Mesothelial cell of epicardium (in vitro differentiated cells): ENCODE measurements at regions not wholly inside any gene's neighbourhood (a gene's known extent, or its start where the extent isn't known, plus 50 kb on each side); places are given as distances from the start of the nearest gene placed in this dataset.

Source experiments
- DNase-seq, 2 experiments: peaks; one replicate each; pipeline ENCODE4 v3.0.0; 2021; ENCODE audit warnings: low spot score in 2 of 2; ENCODE audit not compliant: unreplicated experiment in 2 of 2
- H3K27ac Mint-ChIP-seq: 2 replicates; pipeline ENCODE4 v1.8.0; 2021; ENCODE audit warnings: mixed read lengths
- H3K27me3 Mint-ChIP-seq: 2 replicates; pipeline ENCODE4 v1.8.0; 2021; ENCODE audit warnings: low read depth, mixed read lengths
- H3K36me3 Mint-ChIP-seq: 2 replicates; pipeline ENCODE4 v1.8.0; 2021; ENCODE audit warnings: mixed read lengths
- H3K4me1 Mint-ChIP-seq: 2 replicates; pipeline ENCODE4 v1.8.0; 2021; ENCODE audit warnings: mixed read lengths
- H3K4me3 Mint-ChIP-seq: 2 replicates; pipeline ENCODE4 v1.8.0; 2021; ENCODE audit warnings: mild to moderate bottlenecking, moderate library complexity, mixed read lengths
- H3K9me3 Mint-ChIP-seq: 2 replicates; pipeline ENCODE4 v1.8.0; 2021; ENCODE audit warnings: mixed read lengths
- CTCF ChIP-seq: fragments of 200-600 bp; sonication (generic); IDR thresholded peaks from one replicate; pipeline ENCODE4 v1.5.0; 2021; ENCODE audit warnings: antibody characterized with exemption; ENCODE audit not compliant: unreplicated experiment

- H3K36me3 Mint-ChIP-seq = no peaks in the 10 kb centered on the region
- H3K27ac Mint-ChIP-seq = no peak overlapping the region
- no peak for DNase-seq
- no peak overlapping the region for H3K4me3 Mint-ChIP-seq
- H3K27me3 Mint-ChIP-seq = no peaks in the 10 kb centered on the region
- H3K4me1 Mint-ChIP-seq = no peaks in the 10 kb centered on the region
- TF ChIP-seq CTCF = no peak
- H3K9me3 Mint-ChIP-seq = peaks cover 19% of the 10 kb centered on the region
These were observed 605.4 kb upstream of the FZD8 start for GRCh38 chr10:36247478-36247877.

- Mint-ChIP-seq H3K4me1 (no peaks in the 10 kb centered on the region), H3K27ac (no peak overlapping the region), H3K36me3 (peaks cover 2% of the 10 kb centered on the region), H3K4me3 (no peak overlapping the region), H3K9me3 (peaks cover 25% of the 10 kb centered on the region), H3K27me3 (no peaks in the 10 kb centered on the region)
- no peak for TF ChIP-seq CTCF
- no peak for DNase-seq
These were observed 594.8 kb upstream of the FZD8 start for GRCh38 chr10:36236931-36237330.

- Mint-ChIP-seq H3K27me3 (no peaks in the 10 kb centered on the region), H3K4me1 (no peaks in the 10 kb centered on the region), H3K27ac (no peak overlapping the region), H3K4me3 (no peak overlapping the region), H3K9me3 (peaks cover 23% of the 10 kb centered on the region), H3K36me3 (peaks cover 2% of the 10 kb centered on the region)
- no peak for TF ChIP-seq CTCF
- no peak for DNase-seq
These were observed 594.2 kb upstream of the FZD8 start for GRCh38 chr10:36236341-36236740.

GRCh38 chr10:36232935-36233334, 590.8 kb upstream of the FZD8 start:
- H3K27ac Mint-ChIP-seq = no peak overlapping the region
- peaks cover 2% of the 10 kb centered on the region for H3K36me3 Mint-ChIP-seq
- no peak for TF ChIP-seq CTCF
- H3K27me3 Mint-ChIP-seq = no peaks in the 10 kb centered on the region
- no peak overlapping the region for H3K4me3 Mint-ChIP-seq
- H3K4me1 Mint-ChIP-seq = no peaks in the 10 kb centered on the region
- no peak for DNase-seq
- H3K9me3 Mint-ChIP-seq = peaks cover 20% of the 10 kb centered on the region

GRCh38 chr10:36224431-36224985, 582.4 kb upstream of the FZD8 start:
- DNase-seq = no peak
- Mint-ChIP-seq H3K27ac (no peak overlapping the region), H3K27me3 (no peaks in the 10 kb centered on the region), H3K4me1 (peaks cover 25% of the 10 kb centered on the region), H3K36me3 (no peaks in the 10 kb centered on the region), H3K9me3 (peaks cover 19% of the 10 kb centered on the region), H3K4me3 (no peak overlapping the region)
- no peak for TF ChIP-seq CTCF

GRCh38 chr10:36221101-36221500, 579.0 kb upstream of the FZD8 start:
- H3K27me3 Mint-ChIP-seq = no peaks in the 10 kb centered on the region
- peaks cover 35% of the 10 kb centered on the region for H3K4me1 Mint-ChIP-seq
- no peak for TF ChIP-seq CTCF
- H3K27ac Mint-ChIP-seq = peak overlapping the region; percentile 24
- DNase-seq = no peak
- no peaks in the 10 kb centered on the region for H3K36me3 Mint-ChIP-seq
- peaks cover 15% of the 10 kb centered on the region for H3K9me3 Mint-ChIP-seq
- no peak overlapping the region for H3K4me3 Mint-ChIP-seq
